ENCODE measurements at regions not wholly inside any gene's neighbourhood (a gene's known extent, or its start where the extent isn't known, plus 50 kb on each side); places are given as distances from the start of the nearest gene placed in this dataset.

DNA sequence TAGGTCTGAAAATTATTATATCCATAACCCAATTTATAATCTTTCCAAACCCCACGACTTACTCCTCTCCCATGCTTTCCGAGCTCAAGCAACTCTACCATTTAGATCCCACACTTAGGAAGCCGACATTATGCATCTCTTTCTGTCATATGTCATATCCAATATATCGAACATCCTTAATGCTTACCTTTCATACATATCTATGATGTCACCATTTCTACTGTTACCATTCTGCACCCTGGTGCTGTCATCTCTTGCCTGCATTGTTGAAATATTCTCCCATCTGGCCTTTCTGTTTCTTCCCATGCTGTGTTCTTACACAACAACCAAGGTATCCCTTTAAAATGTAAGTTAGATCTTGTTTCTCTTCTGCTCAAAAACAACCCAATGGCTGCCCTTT is 127.1 kb upstream of the MC4R start:
- Histone ChIP-seq H3K36me3 (ENCODE audit: insufficient read depth, low read length, poor library complexity, severe bottlenecking) (no peaks in the 10 kb centered on the region), H3K27me3 (replicated peaks; ENCODE audit: insufficient read depth, low read depth, low read length, poor library complexity) (peaks cover 36% of the 10 kb centered on the region), H3K27ac (ENCODE audit: low read depth, low read length, poor library complexity, severe bottlenecking) (no peak overlapping the region), H3K9me3 (ENCODE audit: low read depth, low read length, poor library complexity, severe bottlenecking) (no peaks in the 10 kb centered on the region), H3K4me1 (ENCODE audit: insufficient read depth, low read length, poor library complexity, severe bottlenecking) (no peaks in the 10 kb centered on the region), H3K4me3 (ENCODE audit: low read depth, low read length, poor library complexity, severe bottlenecking) (no peak overlapping the region)
- no peak for DNase-seq (ENCODE audit: low spot score)
- ChIA-PET POLR2A (ENCODE audit: low non-redundant PET) (no interaction called here), CTCF (no interaction called here)
- BruUV-seq (replicated peaks), result no TSS peak
- intact Hi-C loops (cut with micrococcal nuclease; ENCODE audit: unreplicated experiment), result no loop called here
- no peak for TF ChIP-seq EZH2 (IDR thresholded peaks at IDR 0.05; ENCODE audit: borderline replicate concordance, low read depth, low read length, poor library complexity, severe bottlenecking)
- TF ChIP-seq, protein P1, sequence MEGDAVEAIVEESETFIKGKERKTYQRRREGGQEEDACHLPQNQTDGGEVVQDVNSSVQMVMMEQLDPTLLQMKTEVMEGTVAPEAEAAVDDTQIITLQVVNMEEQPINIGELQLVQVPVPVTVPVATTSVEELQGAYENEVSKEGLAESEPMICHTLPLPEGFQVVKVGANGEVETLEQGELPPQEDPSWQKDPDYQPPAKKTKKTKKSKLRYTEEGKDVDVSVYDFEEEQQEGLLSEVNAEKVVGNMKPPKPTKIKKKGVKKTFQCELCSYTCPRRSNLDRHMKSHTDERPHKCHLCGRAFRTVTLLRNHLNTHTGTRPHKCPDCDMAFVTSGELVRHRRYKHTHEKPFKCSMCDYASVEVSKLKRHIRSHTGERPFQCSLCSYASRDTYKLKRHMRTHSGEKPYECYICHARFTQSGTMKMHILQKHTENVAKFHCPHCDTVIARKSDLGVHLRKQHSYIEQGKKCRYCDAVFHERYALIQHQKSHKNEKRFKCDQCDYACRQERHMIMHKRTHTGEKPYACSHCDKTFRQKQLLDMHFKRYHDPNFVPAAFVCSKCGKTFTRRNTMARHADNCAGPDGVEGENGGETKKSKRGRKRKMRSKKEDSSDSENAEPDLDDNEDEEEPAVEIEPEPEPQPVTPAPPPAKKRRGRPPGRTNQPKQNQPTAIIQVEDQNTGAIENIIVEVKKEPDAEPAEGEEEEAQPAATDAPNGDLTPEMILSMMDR (conservative IDR thresholded peaks at IDR 0.05; ENCODE audit: low read depth, low read length), result no peak

DNA sequence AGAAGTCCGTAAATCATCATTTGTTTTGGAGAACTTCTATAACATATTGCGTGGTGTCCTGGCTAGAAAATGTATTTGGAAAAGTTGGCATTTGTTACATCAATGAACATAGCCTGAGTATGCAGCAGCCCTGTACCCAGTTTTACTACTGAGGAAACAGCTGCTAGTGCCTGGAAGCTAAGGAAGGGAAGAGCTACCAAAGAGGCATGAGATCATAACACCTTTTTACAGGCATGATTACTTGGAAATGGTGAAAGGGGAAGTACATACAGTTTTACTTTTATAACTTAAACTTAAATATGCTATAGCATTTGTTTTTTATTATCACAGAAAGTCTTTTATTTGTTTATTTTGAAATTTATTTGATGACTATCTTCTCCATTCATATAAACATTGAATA is 128.4 kb upstream of the MC4R start:
- BruUV-seq (replicated peaks), result no TSS peak
- intact Hi-C loops (cut with micrococcal nuclease; ENCODE audit: unreplicated experiment), result no loop called here
- ChIA-PET POLR2A (ENCODE audit: low non-redundant PET) (no interaction called here), CTCF (no interaction called here)
- Histone ChIP-seq H3K4me1 (ENCODE audit: insufficient read depth, low read length, poor library complexity, severe bottlenecking) (no peaks in the 10 kb centered on the region), H3K27ac (ENCODE audit: low read depth, low read length, poor library complexity, severe bottlenecking) (no peak overlapping the region), H3K9me3 (ENCODE audit: low read depth, low read length, poor library complexity, severe bottlenecking) (no peaks in the 10 kb centered on the region), H3K36me3 (ENCODE audit: insufficient read depth, low read length, poor library complexity, severe bottlenecking) (no peaks in the 10 kb centered on the region), H3K4me3 (ENCODE audit: low read depth, low read length, poor library complexity, severe bottlenecking) (no peak overlapping the region), H3K27me3 (replicated peaks; ENCODE audit: insufficient read depth, low read depth, low read length, poor library complexity) (peaks cover 36% of the 10 kb centered on the region)
- TF ChIP-seq, protein P1 (conservative IDR thresholded peaks at IDR 0.05; ENCODE audit: low read depth, low read length), result no peak
- no peak for TF ChIP-seq EZH2 (IDR thresholded peaks at IDR 0.05; ENCODE audit: borderline replicate concordance, low read depth, low read length, poor library complexity, severe bottlenecking)
- DNase-seq (ENCODE audit: low spot score), result no peak

DNA sequence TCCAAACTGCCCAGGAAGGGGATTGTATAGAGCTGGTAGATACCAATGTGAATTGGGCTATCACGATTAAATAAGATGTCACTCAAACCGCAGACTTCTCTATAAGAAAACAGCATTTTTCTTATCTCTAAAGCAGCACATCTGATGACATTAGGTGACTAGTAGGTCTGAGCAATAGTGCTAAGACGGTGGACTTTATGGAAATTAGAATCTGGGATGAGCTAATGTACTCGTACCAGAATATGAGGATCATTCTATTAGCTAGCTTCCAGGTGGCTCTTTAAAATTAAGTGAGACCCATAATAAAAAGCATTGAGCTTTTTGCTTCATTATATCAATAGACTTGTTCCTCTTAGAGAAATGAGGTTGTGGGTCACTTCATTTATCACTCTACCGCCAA is 130.0 kb upstream of the MC4R start:
- DNase-seq (ENCODE audit: low spot score), result no peak
- Histone ChIP-seq H3K4me3 (ENCODE audit: low read depth, low read length, poor library complexity, severe bottlenecking) (no peak overlapping the region), H3K4me1 (ENCODE audit: insufficient read depth, low read length, poor library complexity, severe bottlenecking) (no peaks in the 10 kb centered on the region), H3K9me3 (ENCODE audit: low read depth, low read length, poor library complexity, severe bottlenecking) (no peaks in the 10 kb centered on the region), H3K27me3 (replicated peaks; ENCODE audit: insufficient read depth, low read depth, low read length, poor library complexity) (peaks cover 36% of the 10 kb centered on the region), H3K36me3 (ENCODE audit: insufficient read depth, low read length, poor library complexity, severe bottlenecking) (no peaks in the 10 kb centered on the region), H3K27ac (ENCODE audit: low read depth, low read length, poor library complexity, severe bottlenecking) (no peak overlapping the region)
- ChIA-PET POLR2A (ENCODE audit: low non-redundant PET) (no interaction called here), CTCF (no interaction called here)
- intact Hi-C loops (cut with micrococcal nuclease; ENCODE audit: unreplicated experiment), result no loop called here
- no peak for TF ChIP-seq EZH2 (IDR thresholded peaks at IDR 0.05; ENCODE audit: borderline replicate concordance, low read depth, low read length, poor library complexity, severe bottlenecking)
- TF ChIP-seq, protein P1 (conservative IDR thresholded peaks at IDR 0.05; ENCODE audit: low read depth, low read length), result no peak
- BruUV-seq (replicated peaks), result no TSS peak

Data from A673 (cell line).